Liver (tissue), 7 donors: ENCODE measurements at regions not wholly inside any gene's neighbourhood (a gene's known extent, or its start where the extent isn't known, plus 50 kb on each side); places are given as distances from the start of the nearest gene placed in this dataset.

ENCODE experiments used
- DNase-seq: peaks from one replicate; pipeline ENCODE4 v3.0.0-alpha.2; 2017; ENCODE audit warnings: low spot score
- H3K27ac ChIP-seq, 2 donors: one replicate each; pipeline ENCODE4 v1.7.0; 2013; ENCODE audit warnings: inconsistent platforms in 2 of 2, low read length in 2 of 2, control low read depth in 1 of 2, low read depth in 1 of 2, mild to moderate bottlenecking in 1 of 2
- H3K27me3 ChIP-seq, 4 donors: one replicate each; pipeline versions ENCODE4 v1.6.1 to v1.7.0; 2013; ENCODE audit warnings: low read length in 3 of 4, inconsistent platforms in 1 of 4, mild to moderate bottlenecking in 1 of 4, moderate library complexity in 1 of 4; ENCODE audit not compliant: control insufficient read depth in 4 of 4, insufficient read depth in 4 of 4
- H3K36me3 ChIP-seq, 4 donors: one replicate each; pipeline versions ENCODE4 v1.6.1 to v1.7.0; 2013; ENCODE audit warnings: low read length in 3 of 4, mild to moderate bottlenecking in 3 of 4, low read depth in 1 of 4, moderate library complexity in 1 of 4; ENCODE audit not compliant: control insufficient read depth in 4 of 4, insufficient read depth in 3 of 4
- H3K4me1 ChIP-seq, 4 donors: one replicate each; pipeline versions ENCODE4 v1.6.1 to v1.7.0; 2013; ENCODE audit warnings: low read length in 3 of 4, mild to moderate bottlenecking in 3 of 4, moderate library complexity in 1 of 4; ENCODE audit not compliant: control insufficient read depth in 4 of 4, insufficient read depth in 4 of 4
- H3K4me3 ChIP-seq, 3 donors: one replicate each; pipeline versions ENCODE4 v1.6.1 to v1.7.0; 2013; ENCODE audit warnings: low read length in 3 of 3, control low read depth in 1 of 3, low read depth in 1 of 3, mild to moderate bottlenecking in 1 of 3
- H3K9ac ChIP-seq, 2 donors: one replicate each; pipeline ENCODE4 v1.7.0; 2013; ENCODE audit warnings: low read length in 2 of 2, mild to moderate bottlenecking in 2 of 2, moderate library complexity in 2 of 2, control low read depth in 1 of 2, low read depth in 1 of 2
- H3K9me3 ChIP-seq, 4 donors: one replicate each; pipeline versions ENCODE4 v1.6.1 to v1.7.0; 2013; ENCODE audit warnings: low read length in 3 of 4; ENCODE audit not compliant: control insufficient read depth in 4 of 4
- ATF3 ChIP-seq: IDR thresholded peaks from 2 replicates; pipeline ENCODE4 v1.6.1; 2016; ENCODE audit warnings: antibody characterized with exemption
- EGR1 ChIP-seq, 2 donors: IDR thresholded peaks; 2 replicates each; pipeline ENCODE4 v1.6.1; 2016 to 2018; ENCODE audit warnings: antibody characterized with exemption in 2 of 2, low read depth in 2 of 2
- FOXA1 ChIP-seq: IDR thresholded peaks from 2 replicates; pipeline ENCODE4 v1.6.1; 2016; ENCODE audit warnings: antibody characterized with exemption
- FOXA2 ChIP-seq: IDR thresholded peaks from 2 replicates; pipeline ENCODE4 v1.6.1; 2016; ENCODE audit warnings: antibody characterized with exemption
- GABPA ChIP-seq, 2 donors: IDR thresholded peaks in 1 of 2; conservative IDR thresholded peaks in 1 of 2; 2 replicates each; pipeline ENCODE4 v1.6.1; 2016; ENCODE audit warnings: antibody characterized with exemption in 2 of 2, mild to moderate bottlenecking in 1 of 2, moderate library complexity in 1 of 2
- HNF4A ChIP-seq, 2 donors: conservative IDR thresholded peaks; 2 replicates each; pipeline ENCODE4 v1.6.1; 2016; ENCODE audit warnings: antibody characterized with exemption in 2 of 2, mild to moderate bottlenecking in 2 of 2
- HNF4G ChIP-seq: IDR thresholded peaks from 2 replicates; pipeline ENCODE4 v1.6.1; 2016; ENCODE audit warnings: antibody characterized with exemption
- JUND ChIP-seq, 2 donors: IDR thresholded peaks; 2 replicates each; pipeline ENCODE4 v1.6.1; 2016; ENCODE audit warnings: antibody characterized with exemption in 2 of 2
- MAX ChIP-seq: IDR thresholded peaks from 2 replicates; pipeline ENCODE4 v1.6.1; 2016; ENCODE audit warnings: antibody characterized with exemption
- NR2F2 ChIP-seq: IDR thresholded peaks from 2 replicates; pipeline ENCODE4 v1.6.1; 2016; ENCODE audit warnings: antibody characterized with exemption
- RAD21 ChIP-seq, 2 donors: IDR thresholded peaks; 2 replicates each; pipeline ENCODE4 v1.6.1; 2016; ENCODE audit warnings: antibody characterized with exemption in 2 of 2, mild to moderate bottlenecking in 2 of 2
- REST ChIP-seq: IDR thresholded peaks from 2 replicates; pipeline ENCODE4 v1.6.1; 2016; ENCODE audit warnings: antibody characterized with exemption, mild to moderate bottlenecking
- RXRA ChIP-seq, 2 donors: IDR thresholded peaks; 2 replicates each; pipeline ENCODE4 v1.6.1; 2017 to 2018; ENCODE audit warnings: antibody characterized with exemption in 2 of 2, mild to moderate bottlenecking in 1 of 2
- TAF1 ChIP-seq: conservative IDR thresholded peaks from 2 replicates; pipeline ENCODE4 v1.6.1; 2016; ENCODE audit warnings: antibody characterized with exemption, mild to moderate bottlenecking
- YY1 ChIP-seq: IDR thresholded peaks from 2 replicates; pipeline ENCODE4 v1.6.1; 2016; ENCODE audit warnings: antibody characterized with exemption, mild to moderate bottlenecking
- ZBTB33 ChIP-seq: IDR thresholded peaks from 2 replicates; pipeline ENCODE4 v1.6.1; 2016; ENCODE audit warnings: antibody characterized with exemption
- WGBS: extraction: QIAGEN DNeasy Blood & Tissue Kit; methylation state at CpG from one replicate; pipeline ENCODE4 v1.1.7; 2013; 5-methylcytosine and 5-hydroxymethylcytosine counted together
- donor health status: healthy.
- donor health status: healthy.
- donor health status: healthy.
- donor health status: healthy.

- Histone ChIP-seq H3K27ac (no peak overlapping the region), H3K36me3 (no peaks in the 10 kb centered on the region), H3K9ac (no peak overlapping the region), H3K9me3 (no peaks in the 10 kb centered on the region), H3K27me3 (no peaks in the 10 kb centered on the region), H3K4me3 (no peak overlapping the region), H3K4me1 (peaks cover 0 to 8% (median 4%) of the 10 kb centered on the region in 4 donors)
- TF ChIP-seq TAF1 (no peak), JUND (IDR thresholded peaks at IDR 0.05) (no peak), NR2F2 (no peak)
- DNase-seq = no peak
- 92% methylated on average over 8 of the region's 8 CpGs for WGBS
Measured at GRCh38 chr15:66879531-66880368, 177.7 kb downstream of the SMAD6 start.

GRCh38 chr15:66880380-66881155 is 178.5 kb downstream of the SMAD6 start:
- TF ChIP-seq RAD21 (IDR thresholded peaks at IDR 0.05) (no peak), FOXA2 (no peak), RXRA (IDR thresholded peaks at IDR 0.05) (no peak), EGR1 (IDR thresholded peaks at IDR 0.05; ENCODE audit: low read depth in 2 of 2) (no peak), FOXA1 (no peak), HNF4A (conservative IDR thresholded peaks at IDR 0.05) (no peak), GABPA (IDR thresholded peaks at IDR 0.05 in 1 of 2, conservative IDR thresholded peaks at IDR 0.05 in 1 of 2) (no peak), NR2F2 (no peak), ATF3 (no peak), YY1 (no peak), MAX (no peak), HNF4G (no peak), ZBTB33 (no peak), REST (no peak)
- WGBS = 94% methylated on average over 11 of the region's 11 CpGs
- Histone ChIP-seq H3K9ac (no peak overlapping the region), H3K4me3 (no peak overlapping the region), H3K27me3 (no peaks in the 10 kb centered on the region), H3K4me1 (peaks cover 0 to 8% (median 4%) of the 10 kb centered on the region in 4 donors), H3K36me3 (no peaks in the 10 kb centered on the region), H3K9me3 (no peaks in the 10 kb centered on the region), H3K27ac (no peak overlapping the region)
- DNase-seq = no peak
